T-helper 22 cell (primary cell): ENCODE measurements at regions not wholly inside any gene's neighbourhood (a gene's known extent, or its start where the extent isn't known, plus 50 kb on each side); places are given as distances from the start of the nearest gene placed in this dataset.
"Not testable (repeated sequence)": the region's sequence is repeated elsewhere in the genome, so short reads cannot be mapped to it uniquely, and the experiment has no call there.

ENCODE experiments used
- DNase-seq: peaks from one replicate; pipeline ENCODE4 v3.0.0-alpha.2; 2020; ENCODE audit warnings: low read depth

- no peak for DNase-seq
These were observed 866.5 kb upstream of the VRK2 start for GRCh38 chr2:57180042-57180567.

DNA sequence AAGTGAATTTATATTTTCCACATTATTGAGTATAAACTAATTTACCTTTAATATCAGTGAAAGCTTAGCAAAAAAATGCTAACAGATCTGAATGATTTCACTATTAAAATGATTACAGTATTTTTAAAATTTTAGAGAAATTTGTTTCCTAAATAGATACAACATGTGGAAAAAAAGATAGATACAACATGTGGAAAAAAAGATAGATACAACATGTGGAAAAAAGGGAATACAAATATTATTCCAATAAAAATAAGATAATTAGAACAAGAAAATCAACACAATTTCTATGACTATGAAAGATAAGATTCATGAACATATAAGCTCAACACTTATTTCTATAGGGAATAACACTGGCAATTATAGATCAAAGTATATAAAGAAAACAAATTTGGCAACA lies 865.9 kb upstream of the VRK2 start:
- DNase-seq, result no peak

- no peak for DNase-seq
These were observed 865.1 kb upstream of the VRK2 start for GRCh38 chr2:57181315-57182038.

DNA sequence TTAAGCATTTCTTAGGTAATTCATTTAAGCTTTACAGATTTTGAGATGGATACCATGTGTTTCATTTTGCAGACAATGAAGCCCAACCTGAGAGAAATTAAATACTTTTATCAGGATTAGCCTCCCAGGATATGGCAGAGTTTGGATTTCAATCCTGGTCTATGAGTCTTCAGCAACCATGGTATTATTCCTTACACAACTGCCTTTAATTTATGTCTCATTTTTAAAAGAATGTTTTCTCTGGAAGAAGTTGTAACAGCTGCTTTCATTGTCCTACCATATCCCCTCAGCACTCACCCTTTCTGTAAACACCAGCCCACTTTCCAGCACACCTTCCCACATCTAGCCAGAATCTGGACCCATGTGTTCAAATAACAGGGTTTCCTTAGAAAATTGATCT lies 863.7 kb upstream of the VRK2 start:
- DNase-seq, result no peak

- DNase-seq, result no peak
These were observed 861.0 kb upstream of the VRK2 start for GRCh38 chr2:57185568-57185967.

GRCh38 chr2:57190007-57190406 lies 856.6 kb upstream of the VRK2 start:
- no peak for DNase-seq

- DNase-seq, result no peak
These were observed 846.9 kb upstream of the VRK2 start for GRCh38 chr2:57199663-57200062.

- no peak for DNase-seq
These were observed 842.2 kb upstream of the VRK2 start for GRCh38 chr2:57204364-57204763.

- no peak for DNase-seq
These were observed 841.4 kb upstream of the VRK2 start for GRCh38 chr2:57205241-57205640.

GRCh38 chr2:57207191-57207590 lies 839.4 kb upstream of the VRK2 start:
- no peak for DNase-seq

DNA sequence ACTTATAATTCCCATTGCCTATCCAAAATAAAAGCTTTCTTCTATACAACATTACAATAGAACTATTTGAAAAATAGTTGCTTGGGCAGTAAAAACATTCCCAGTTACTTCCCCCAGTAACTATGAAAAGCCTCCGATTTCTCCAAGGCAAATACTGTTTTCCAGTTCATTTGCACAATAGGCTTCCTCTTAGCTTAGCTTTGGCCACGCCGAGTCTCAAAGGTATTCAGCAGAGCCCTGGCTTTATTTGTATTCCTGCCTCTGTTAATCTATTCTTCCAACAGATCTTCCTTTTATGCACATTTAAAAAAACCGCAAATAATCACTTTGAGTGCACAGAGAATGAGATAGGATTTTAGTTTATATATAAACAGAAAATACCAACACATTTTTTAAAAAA lies 836.8 kb upstream of the VRK2 start:
- no peak for DNase-seq

GRCh38 chr2:57210855-57211254 lies 835.8 kb upstream of the VRK2 start:
- no peak for DNase-seq

DNA sequence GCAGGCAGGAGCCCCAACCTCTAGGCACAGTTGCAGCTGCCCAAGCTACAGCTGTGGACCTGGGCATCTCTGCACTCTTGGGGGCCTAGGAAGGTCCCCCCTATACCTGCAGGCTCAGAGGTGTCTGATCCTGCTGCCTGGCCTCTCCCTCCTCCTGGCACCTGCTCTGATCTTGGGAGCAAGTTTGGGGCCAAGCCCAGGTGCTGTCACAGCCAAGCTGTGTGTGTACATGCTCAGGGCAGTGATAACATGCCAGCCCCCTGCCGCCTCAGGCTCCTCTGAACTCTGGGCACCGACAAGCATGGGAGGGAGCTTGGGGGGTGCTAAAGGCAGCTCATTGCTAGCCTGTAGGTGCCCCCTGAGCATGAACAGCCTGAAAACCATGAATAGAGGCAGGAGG lies 829.6 kb upstream of the VRK2 start:
- DNase-seq, result no peak

DNA sequence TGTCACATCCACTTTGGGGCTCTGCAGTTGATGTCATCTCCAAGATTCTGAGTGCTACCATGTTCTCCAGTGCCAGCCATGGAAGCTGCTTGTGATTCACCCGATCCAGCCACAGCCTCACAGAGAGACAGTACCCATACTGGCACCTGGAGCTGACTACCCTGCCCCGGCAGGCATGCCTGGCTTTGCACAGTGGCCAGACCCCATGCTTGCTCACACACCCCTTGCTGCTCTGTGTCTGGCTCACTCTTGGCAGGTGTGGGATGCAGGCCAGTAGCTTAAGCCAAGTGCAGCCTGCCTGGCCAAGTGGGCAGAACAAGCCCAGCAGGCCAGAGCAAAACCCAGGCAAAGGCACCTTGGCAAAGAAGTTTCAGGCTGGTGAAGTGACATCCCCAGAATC lies 828.4 kb upstream of the VRK2 start:
- no peak for DNase-seq

- not testable (repeated sequence) for DNase-seq
These were observed 816.9 kb upstream of the VRK2 start for GRCh38 chr2:57229706-57230105.

- DNase-seq, result not testable (repeated sequence)
These were observed 814.3 kb upstream of the VRK2 start for GRCh38 chr2:57232341-57232740.

DNA sequence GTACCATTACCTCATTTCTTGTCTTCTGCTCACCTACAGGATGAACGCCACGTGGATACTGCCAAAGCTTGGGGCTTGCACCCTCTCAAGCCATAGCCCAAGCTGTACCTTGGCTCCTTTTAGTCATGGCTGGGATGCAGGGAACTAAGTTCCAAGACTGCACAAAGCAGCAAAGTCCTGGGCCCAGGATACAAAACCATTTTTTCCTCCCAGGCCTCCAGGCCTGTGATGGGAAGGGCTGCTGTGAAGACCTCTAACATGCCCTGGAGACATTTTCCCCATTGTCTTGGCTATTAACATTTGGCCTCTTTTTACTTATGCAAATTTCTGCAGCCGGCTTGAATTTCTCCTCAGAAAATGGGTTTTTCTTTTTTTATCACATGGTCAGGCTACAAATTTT lies 795.1 kb upstream of the VRK2 start:
- not testable (repeated sequence) for DNase-seq

- DNase-seq, result not testable (repeated sequence)
These were observed 770.2 kb upstream of the VRK2 start for GRCh38 chr2:57276408-57276807.

GRCh38 chr2:57278451-57278850 lies 768.2 kb upstream of the VRK2 start:
- no peak for DNase-seq

- DNase-seq, result no peak
These were observed 755.4 kb upstream of the VRK2 start for GRCh38 chr2:57291209-57291608.

- DNase-seq, result no peak
These were observed 749.6 kb upstream of the VRK2 start for GRCh38 chr2:57296795-57297517.

GRCh38 chr2:57313678-57314077 lies 732.9 kb upstream of the VRK2 start:
- no peak for DNase-seq

DNA sequence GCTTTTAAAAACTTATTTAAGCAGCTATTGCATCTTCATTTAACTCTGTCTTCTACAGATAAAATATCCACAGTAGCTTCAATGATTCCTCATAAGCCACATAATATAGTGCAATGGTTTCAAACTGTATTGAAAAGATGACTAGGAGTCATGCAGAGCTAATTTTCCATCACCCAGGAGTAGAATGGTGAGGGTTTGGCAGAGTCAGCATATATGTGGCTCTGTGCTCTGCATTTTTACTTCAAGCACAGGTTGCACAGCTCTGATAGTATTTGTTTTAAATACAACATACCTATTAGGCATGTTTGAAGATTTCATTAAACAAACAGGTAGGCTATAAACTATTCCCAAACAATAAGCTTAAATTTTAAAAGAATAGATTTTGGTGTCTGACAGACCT lies 731.9 kb upstream of the VRK2 start:
- DNase-seq, result no peak

- DNase-seq, result no peak
These were observed 716.2 kb upstream of the VRK2 start for GRCh38 chr2:57330447-57330846.
